K562 (cell line): ENCODE measurements at regions not wholly inside any gene's neighbourhood (a gene's known extent, or its start where the extent isn't known, plus 50 kb on each side); places are given as distances from the start of the nearest gene placed in this dataset.

Experiments
- ATAC-seq: fragments of 200-7000 bp; cut with Tn5 transposase; 3 replicates; pipeline ENCODE4 v1.9.1; 2020; ENCODE audit warnings: moderate library complexity
- BruUV-seq: library from RNA; stranded (reverse); fragments of 400-500 nt; replicated peaks from 2 replicates; lab custom pipeline; 2021; lab: Mats Ljungman, UMichigan
- CTCF ChIA-PET: fragments of 300-600 bp; formaldehyde crosslinking; extraction: SDS; loops from one replicate; lab custom pipeline; 2021; ENCODE audit warnings: low intra/inter-chr PET ratio; lab: Yijun Ruan, JAX
- POLR2A ChIA-PET: fragments of 300-600, 350-650 bp; sonication (Branson Sonifier 250); formaldehyde crosslinking; extraction: SDS; loops from one replicate; lab custom pipeline; 2021; ENCODE audit warnings: antibody characterized with exemption, inconsistent platforms; lab: Yijun Ruan, JAX
- DNase-seq, 4 experiments: peaks; one replicate each; pipeline versions ENCODE4 v3.0.0 to v3.0.0-alpha.2; 2011 to 2018; ENCODE audit warnings: low spot score in 3 of 4, mixed read lengths in 3 of 4; ENCODE audit errors: extremely low read depth in 1 of 4
- FAIRE-seq: peaks from 2 replicates; lab custom pipeline; 2011; peaks lifted over from hg19 to GRCh38; lab: Jason Lieb, UNC
- H2AFZ ChIP-seq: 2 replicates; pipeline ENCODE4 v1.6.0; 2011; ENCODE audit warnings: low read depth, low read length, control low read depth, inconsistent platforms
- H3K27ac ChIP-seq: fragments of 200-600 bp; 3 replicates; pipeline ENCODE4 v1.8.0; 2011; ENCODE audit warnings: low read depth, mild to moderate bottlenecking, control low read depth, inconsistent platforms, low read length, moderate library complexity, mixed read lengths; ENCODE audit errors: extremely low read depth
- H3K27me3 ChIP-seq, 2 experiments: fragments of 300-600 bp in 1 of 2; 2 replicates in 1 of 2; 3 replicates in 1 of 2; pipeline versions ENCODE4 v1.6.0 to v1.8.0; 2011; ENCODE audit warnings: inconsistent platforms in 2 of 2, low read length in 2 of 2, mild to moderate bottlenecking in 1 of 2, mixed read lengths in 1 of 2, moderate library complexity in 1 of 2; ENCODE audit not compliant: control insufficient read depth in 2 of 2, insufficient read depth in 2 of 2
- H3K36me3 ChIP-seq: fragments of 300-600 bp; 3 replicates; pipeline ENCODE4 v1.8.0; 2011; ENCODE audit warnings: mild to moderate bottlenecking, low read length, inconsistent platforms; ENCODE audit not compliant: control insufficient read depth, insufficient read depth
- H3K4me1 ChIP-seq, 2 experiments: fragments of 200-600 bp in 1 of 2; replicated peaks in 1 of 2; 2 replicates in 1 of 2; 3 replicates in 1 of 2; pipeline versions ENCODE4 v1.5.1 to v1.8.0; 2011; ENCODE audit warnings: inconsistent platforms in 2 of 2, low read length in 2 of 2, mild to moderate bottlenecking in 1 of 2, mixed read lengths in 1 of 2, moderate library complexity in 1 of 2; ENCODE audit not compliant: control insufficient read depth in 2 of 2, insufficient read depth in 2 of 2
- H3K4me2 ChIP-seq: 2 replicates; pipeline ENCODE4 v1.6.1; 2011; ENCODE audit warnings: low read length, control low read depth, inconsistent platforms, mixed read lengths; ENCODE audit not compliant: insufficient read depth
- H3K4me3 ChIP-seq: fragments of 200-600 bp; sonication (generic), shearing (Covaris generic); 2 replicates; pipeline ENCODE4 v1.5.1; 2016; ENCODE audit warnings: control low read depth, inconsistent platforms
- H3K79me2 ChIP-seq: fragments of 200-600 bp; 3 replicates; pipeline ENCODE4 v1.8.0; 2011; ENCODE audit warnings: low read length, inconsistent platforms; ENCODE audit not compliant: control insufficient read depth, insufficient read depth
- H3K9ac ChIP-seq, 2 experiments: 2 replicates each; pipeline versions ENCODE4 v1.6.0 to v1.6.1; 2011; ENCODE audit warnings: low read depth in 2 of 2, low read length in 2 of 2, control low read depth in 1 of 2, inconsistent platforms in 1 of 2, mild to moderate bottlenecking in 1 of 2, mixed read lengths in 1 of 2; ENCODE audit not compliant: insufficient read depth in 1 of 2
- H3K9me1 ChIP-seq: one replicate; pipeline ENCODE4 v1.6.0; 2011; ENCODE audit warnings: inconsistent platforms, mild to moderate bottlenecking, low read length, moderate library complexity; ENCODE audit not compliant: control insufficient read depth, insufficient read depth
- H3K9me3 ChIP-seq: replicated peaks from 2 replicates; pipeline ENCODE4 v1.5.1; 2011; ENCODE audit warnings: low read depth, low read length, inconsistent platforms; ENCODE audit not compliant: control insufficient read depth, insufficient read depth
- H4K20me1 ChIP-seq: replicated peaks from 2 replicates; pipeline ENCODE4 v1.6.1; 2011; ENCODE audit warnings: low read length, inconsistent platforms, mixed read lengths; ENCODE audit not compliant: control insufficient read depth, insufficient read depth
- CBX8 ChIP-seq: fragments of 200-600 bp; sonication (generic); IDR thresholded peaks from 2 replicates; pipeline ENCODE4 v1.6.1; 2012; ENCODE audit warnings: borderline replicate concordance, mixed run types, low read depth, mild to moderate bottlenecking, moderate library complexity, mixed read lengths, low read length, control low read depth, inconsistent platforms; ENCODE audit not compliant: poor library complexity, severe bottlenecking; ENCODE audit errors: extremely low read depth
- CHD4 ChIP-seq: fragments of 200-600 bp; sonication (generic); IDR thresholded peaks from 3 replicates; pipeline ENCODE4 v1.6.1; 2012; ENCODE audit warnings: low read depth, mild to moderate bottlenecking, mixed read lengths, low read length, inconsistent platforms; ENCODE audit not compliant: insufficient read depth, insufficient replicate concordance, poor library complexity, severe bottlenecking
- CREB1 ChIP-seq, 2 experiments: sonication (generic) in 1 of 2; formaldehyde crosslinking in 1 of 2; IDR thresholded peaks; 2 replicates each; pipeline versions ENCODE4 v1.6.1 to v1.8.0; 2012 to 2022; ENCODE audit warnings: inconsistent platforms in 1 of 2, mild to moderate bottlenecking in 1 of 2, missing genetic modification reagents in 1 of 2, moderate library complexity in 1 of 2
- FIP1L1 ChIP-seq: fragments of 200-400 bp; formaldehyde crosslinking; IDR thresholded peaks from 2 replicates; pipeline ENCODE4 v1.6.1; 2018; ENCODE audit warnings: mild to moderate bottlenecking, low read depth, low read length; ENCODE audit not compliant: poor library complexity, severe bottlenecking
- HSF4 ChIP-seq: fragments of 250-450 bp; sonication (Bioruptor Pico); IDR thresholded peaks from 2 replicates; pipeline ENCODE4 v2.1.2; 2022; ENCODE audit warnings: mild to moderate bottlenecking, moderate library complexity, borderline replicate concordance
- IRF2 ChIP-seq: sonication (generic); formaldehyde crosslinking; IDR thresholded peaks from 2 replicates; pipeline ENCODE4 v1.8.1; 2022; ENCODE audit warnings: mild to moderate bottlenecking, missing genetic modification reagents
- KAT2B ChIP-seq: IDR thresholded peaks from one replicate; pipeline ENCODE4 v1.6.1; 2012; ENCODE audit warnings: low read depth, mild to moderate bottlenecking, control low read depth, inconsistent platforms, low read length, moderate library complexity
- NFE2 ChIP-seq: IDR thresholded peaks from 2 replicates; pipeline ENCODE4 v1.6.1; 2014; ENCODE audit warnings: antibody characterized with exemption, low read depth
- NFIC ChIP-seq: fragments of 450-650 bp; IDR thresholded peaks from 2 replicates; pipeline ENCODE4 v1.6.1; 2017; ENCODE audit warnings: mild to moderate bottlenecking, inconsistent platforms
- STAT5B ChIP-seq: fragments of 250-450 bp; sonication (Bioruptor Pico); IDR thresholded peaks from 2 replicates; pipeline ENCODE4 v1.8.0; 2021; ENCODE audit warnings: mild to moderate bottlenecking, inconsistent platforms
- ZNF518B ChIP-seq: fragments of 250-450 bp; sonication (Bioruptor Pico); IDR thresholded peaks from 2 replicates; pipeline ENCODE4 v1.5.0; 2021; ENCODE audit warnings: mild to moderate bottlenecking, moderate library complexity
- WGBS: fragments of 100-300 bp; shearing (Covaris generic); methylation state at CpG from one replicate; pipeline ENCODE4 v1.1.6; 2016; ENCODE audit warnings: low coverage, mixed read lengths; ENCODE audit not compliant: insufficient coverage; ENCODE audit errors: missing lambda C conversion rate; 5-methylcytosine and 5-hydroxymethylcytosine counted together
- in situ Hi-C: fragments of 300-500 bp; cut with MboI; formaldehyde crosslinking; loops from 4 replicates; pipeline ENCODE4 v1.15.0; 2018; ENCODE audit warnings: inconsistent platforms, mixed read lengths
- intact Hi-C: fragments of 100-400 bp; cut with micrococcal nuclease; formaldehyde crosslinking; loops from 2 replicates; pipeline ENCODE4 v1.14.2; 2022

- Histone ChIP-seq H3K79me2 (no peaks in the 10 kb centered on the region), H3K4me2 (no peak overlapping the region), H3K9ac (no peak overlapping the region), H3K9me3 (no peaks in the 10 kb centered on the region), H4K20me1 (no peaks in the 10 kb centered on the region), H3K27me3 (no peaks in the 10 kb centered on the region), H3K27ac (no peak overlapping the region), H3K9me1 (no peaks in the 10 kb centered on the region), H3K4me1 (no peaks in the 10 kb centered on the region), H3K36me3 (no peaks in the 10 kb centered on the region), H2AFZ (no peak overlapping the region), H3K4me3 (no peak overlapping the region)
- TF ChIP-seq IRF2 (CRISPR knock-in tag) (no peak), STAT5B (CRISPR knock-in tag) (no peak), CHD4 (no peak), CBX8 (no peak)
- intact Hi-C loops = no loop called here
- DNase-seq (no peak), FAIRE-seq (no peak), ATAC-seq (no peak)
- ChIA-PET CTCF (no interaction called here), POLR2A (no interaction called here)
- BruUV-seq = no TSS peak
- in situ Hi-C loops = no loop called here
- WGBS = 27% methylated on average over 1 of the region's 1 CpG
Observed at GRCh38 chr4:126991965-126992364, 640.8 kb upstream of the INTU start.

GRCh38 chr4:126992910-126993309 lies 639.8 kb upstream of the INTU start:
- H3K4me1 ChIP-seq = no peaks in the 10 kb centered on the region
- H3K79me2 ChIP-seq = no peaks in the 10 kb centered on the region
- H3K9me3 ChIP-seq = no peaks in the 10 kb centered on the region
- intact Hi-C loops = no loop called here
- no peaks in the 10 kb centered on the region for H3K9me1 ChIP-seq
- TF ChIP-seq NFIC (peak; percentile 37; the same call in 1 of the 2 replicates), FIP1L1 (no peak), NFE2 (no peak), CREB1 (IDR thresholded peaks at IDR 0.05) (no peak), CREB1 (CRISPR knock-in tag; IDR thresholded peaks at IDR 0.05) (no peak), HSF4 (no peak), KAT2B (no peak), ZNF518B (no peak)
- TF ChIP-seq, all 486 proteins: peak for 1
- ChIA-PET CTCF (no interaction called here), POLR2A (no interaction called here)
- H2AFZ ChIP-seq = no peak overlapping the region
- H3K36me3 ChIP-seq = no peaks in the 10 kb centered on the region
- no peak overlapping the region for H3K4me3 ChIP-seq
- H3K4me2 ChIP-seq = no peak overlapping the region
- in situ Hi-C loops = no loop called here
- DNase-seq = no peak
- BruUV-seq = no TSS peak
- H3K27me3 ChIP-seq = no peaks in the 10 kb centered on the region
- no peak overlapping the region for H3K9ac ChIP-seq
- peak; percentile 32 for FAIRE-seq
- no peak for ATAC-seq
- no peaks in the 10 kb centered on the region for H4K20me1 ChIP-seq
- 58% methylated on average over 1 of the region's 1 CpG for WGBS
- H3K27ac ChIP-seq = no peak overlapping the region
